LoVo (cell line): ENCODE measurements at regions not wholly inside any gene's neighbourhood (a gene's known extent, or its start where the extent isn't known, plus 50 kb on each side); places are given as distances from the start of the nearest gene placed in this dataset.

Experiments
- DNase-seq: peaks from one replicate; pipeline ENCODE4 v3.0.0-alpha.2; 2016; ENCODE audit warnings: low spot score

GRCh38 chr9:91071184-91071990 lies 269.8 kb downstream of the SYK start:
- peak; percentile 66 for DNase-seq

- no peak for DNase-seq
Measured at GRCh38 chr9:91073049-91073810, 271.6 kb downstream of the SYK start.

GRCh38 chr9:91073811-91074771 lies 272.5 kb downstream of the SYK start:
- no peak for DNase-seq

- DNase-seq, result no peak
Measured at GRCh38 chr9:91074866-91075265, 273.2 kb downstream of the SYK start.

- DNase-seq, result no peak
Measured at GRCh38 chr9:91075279-91075678, 273.7 kb downstream of the SYK start.

- no peak for DNase-seq
Measured at GRCh38 chr9:91077624-91078368, 276.2 kb downstream of the SYK start.

GRCh38 chr9:91078369-91078695 lies 276.7 kb downstream of the SYK start:
- DNase-seq, result no peak

- no peak for DNase-seq
Measured at GRCh38 chr9:91082731-91083130, 279.0 kb downstream of the AUH start.

GRCh38 chr9:91084896-91085516 lies 276.7 kb downstream of the AUH start:
- DNase-seq, result no peak

- DNase-seq, result no peak
Measured at GRCh38 chr9:91085517-91086291, 276.0 kb downstream of the AUH start.

GRCh38 chr9:91086657-91087461 lies 274.9 kb downstream of the AUH start:
- DNase-seq, result no peak

GRCh38 chr9:91087462-91087759 lies 274.3 kb downstream of the AUH start:
- no peak for DNase-seq

- DNase-seq, result no peak
Measured at GRCh38 chr9:91089405-91090129, 272.2 kb downstream of the AUH start.

- DNase-seq, result no peak
Measured at GRCh38 chr9:91090130-91090410, 271.6 kb downstream of the AUH start.

- DNase-seq, result no peak
Measured at GRCh38 chr9:91092214-91092613, 269.5 kb downstream of the AUH start.

- no peak for DNase-seq
Measured at GRCh38 chr9:91094324-91095088, 267.2 kb downstream of the AUH start.

- no peak for DNase-seq
Measured at GRCh38 chr9:91098203-91098850, 263.4 kb downstream of the AUH start.

- DNase-seq, result no peak
Measured at GRCh38 chr9:91099436-91099835, 262.3 kb downstream of the AUH start.
